ENCODE measurements at regions not wholly inside any gene's neighbourhood (a gene's known extent, or its start where the extent isn't known, plus 50 kb on each side); places are given as distances from the start of the nearest gene placed in this dataset.

GRCh38 chr5:107321906-107322305 lies 348.8 kb downstream of the EFNA5 start:
- TF ChIP-seq GATA2 (CRISPR knock-in tag; IDR thresholded peaks at IDR 0.05): no peak
- TF ChIP-seq TCF12 (IDR thresholded peaks at IDR 0.05): no peak
- no peak for TF ChIP-seq GABPA (IDR thresholded peaks at IDR 0.05; ENCODE audit: low read depth)
- no peak for TF ChIP-seq SMC3 (IDR thresholded peaks at IDR 0.05; ENCODE audit: low read depth, low read length)
- TF ChIP-seq SIN3A (IDR thresholded peaks at IDR 0.05; ENCODE audit: borderline replicate concordance, low read depth, low read length): no peak
- TF ChIP-seq TAF1 (IDR thresholded peaks at IDR 0.05; ENCODE audit: borderline replicate concordance, low read depth, low read length): no peak
- TF ChIP-seq USF1 (IDR thresholded peaks at IDR 0.05; ENCODE audit: borderline replicate concordance, low read depth): no peak
- CTCF ChIA-PET: interaction anchor here (1.1 kb wide), 1 partner anchor 34 kb away, joined by 3 read pairs; no protein-coding TSS in a partner anchor
- H3K27ac ChIP-seq (ENCODE audit: low read depth in 2 of 2, low read length in 1 of 2): no peak overlapping the region

GRCh38 chr5:107320846-107321245 lies 349.9 kb downstream of the EFNA5 start:
- Histone ChIP-seq H2AFZ (ENCODE audit: low read depth) (no peak overlapping the region), H3K4me3 (ENCODE audit: low read depth in 2 of 2, low read length in 1 of 2) (no peak overlapping the region), H3K36me3 (replicated peaks in 1 of 2; ENCODE audit: control insufficient read depth in 1 of 2, insufficient read depth in 2 of 2, low read length in 1 of 2) (no peaks in the 10 kb centered on the region), H3K4me2 (no peak overlapping the region), H3K9me3 (no peaks in the 10 kb centered on the region), H3K79me2 (ENCODE audit: insufficient read depth) (no peaks in the 10 kb centered on the region), H3F3A (replicated peaks; ENCODE audit: insufficient read depth) (no peaks in the 10 kb centered on the region), H3K9me2 (no peaks in the 10 kb centered on the region), H3K9ac (no peak overlapping the region), H3K27me3 (ENCODE audit: insufficient read depth) (no peaks in the 10 kb centered on the region), H3K27ac (ENCODE audit: low read depth in 2 of 2, low read length in 1 of 2) (no peak overlapping the region), H3K4me1 (ENCODE audit: control insufficient read depth in 1 of 2, insufficient read depth in 2 of 2, low read depth in 1 of 2, low read length in 1 of 2) (no peaks in the 10 kb centered on the region; a peak in 1 of 4 replicates), H4K20me1 (ENCODE audit: insufficient read depth) (no peaks in the 10 kb centered on the region)
- WGBS (ENCODE audit: low lambda C conversion rate): 92% methylated on average over 2 of the region's 2 CpGs
- TF ChIP-seq IRF3 (IDR thresholded peaks at IDR 0.05; ENCODE audit: low read depth, low read length): no peak
- TF ChIP-seq FOXJ3 (CRISPR knock-in tag; IDR thresholded peaks at IDR 0.05): no peak
- CTCF ChIA-PET: no interaction called here
- POLR2A ChIA-PET: no interaction called here
- no peak for DNase-seq

More at GRCh38 chr5:107321906-107322305, 348.8 kb downstream of the EFNA5 start:
- H3K79me2 ChIP-seq (ENCODE audit: insufficient read depth): no peaks in the 10 kb centered on the region
- H4K20me1 ChIP-seq (ENCODE audit: insufficient read depth): no peaks in the 10 kb centered on the region
- no peak overlapping the region for H2AFZ ChIP-seq (ENCODE audit: low read depth)
- H3K4me1 ChIP-seq (ENCODE audit: control insufficient read depth in 1 of 2, insufficient read depth in 2 of 2, low read depth in 1 of 2, low read length in 1 of 2): no peaks in the 10 kb centered on the region; a peak in 1 of 4 replicates
- no peaks in the 10 kb centered on the region for H3K9me3 ChIP-seq
- H3K4me2 ChIP-seq: no peak overlapping the region
- no peak for DNase-seq
- H3K4me3 ChIP-seq (ENCODE audit: low read depth in 2 of 2, low read length in 1 of 2): no peak overlapping the region
- no peaks in the 10 kb centered on the region for H3K27me3 ChIP-seq (ENCODE audit: insufficient read depth)
- POLR2A ChIA-PET: no interaction called here
- H3K9me2 ChIP-seq: no peaks in the 10 kb centered on the region
- WGBS (ENCODE audit: low lambda C conversion rate): 86% methylated on average over 1 of the region's 1 CpG
- no peak overlapping the region for H3K9ac ChIP-seq
- H3F3A ChIP-seq (replicated peaks; ENCODE audit: insufficient read depth): no peaks in the 10 kb centered on the region
- H3K36me3 ChIP-seq (replicated peaks in 1 of 2; ENCODE audit: control insufficient read depth in 1 of 2, insufficient read depth in 2 of 2, low read length in 1 of 2): no peaks in the 10 kb centered on the region

- Histone ChIP-seq H3K27ac (ENCODE audit: low read depth in 2 of 2, low read length in 1 of 2) (no peak overlapping the region), H3K79me2 (ENCODE audit: insufficient read depth) (no peaks in the 10 kb centered on the region), H3K27me3 (ENCODE audit: insufficient read depth) (no peaks in the 10 kb centered on the region), H3K4me1 (ENCODE audit: control insufficient read depth in 1 of 2, insufficient read depth in 2 of 2, low read depth in 1 of 2, low read length in 1 of 2) (no peaks in the 10 kb centered on the region; a peak in 1 of 4 replicates), H3K9me3 (no peaks in the 10 kb centered on the region), H3F3A (replicated peaks; ENCODE audit: insufficient read depth) (no peaks in the 10 kb centered on the region), H3K36me3 (replicated peaks in 1 of 2; ENCODE audit: control insufficient read depth in 1 of 2, insufficient read depth in 2 of 2, low read length in 1 of 2) (no peaks in the 10 kb centered on the region), H3K9me2 (no peaks in the 10 kb centered on the region), H3K4me2 (no peak overlapping the region), H4K20me1 (ENCODE audit: insufficient read depth) (no peaks in the 10 kb centered on the region), H3K4me3 (ENCODE audit: low read depth in 2 of 2, low read length in 1 of 2) (no peak overlapping the region), H2AFZ (ENCODE audit: low read depth) (no peak overlapping the region), H3K9ac (no peak overlapping the region)
- ChIA-PET POLR2A (no interaction called here), CTCF (no interaction called here)
- 88% methylated on average over 2 of the region's 2 CpGs for WGBS (ENCODE audit: low lambda C conversion rate)
- DNase-seq: no peak
- TF ChIP-seq ZBTB33 (IDR thresholded peaks at IDR 0.05; ENCODE audit: borderline replicate concordance, low read depth) (no peak), POLR2AphosphoS5 (IDR thresholded peaks at IDR 0.05; ENCODE audit: low read depth, low read length) (no peak), USF1 (IDR thresholded peaks at IDR 0.05; ENCODE audit: borderline replicate concordance, low read depth) (no peak), CHD2 (IDR thresholded peaks at IDR 0.05; ENCODE audit: low read length, partially characterized antibody) (no peak), USF2 (IDR thresholded peaks at IDR 0.05; ENCODE audit: borderline replicate concordance, low read depth, low read length) (no peak), EP300 (IDR thresholded peaks at IDR 0.05; ENCODE audit: borderline replicate concordance in 1 of 2, low read depth in 1 of 2, low read length in 1 of 2) (no peak), RCOR1 (IDR thresholded peaks at IDR 0.05; ENCODE audit: low read length) (no peak), FOXM1 (IDR thresholded peaks at IDR 0.05; ENCODE audit: low read depth) (no peak), GABPA (IDR thresholded peaks at IDR 0.05; ENCODE audit: low read depth) (no peak)
These were observed 350.4 kb downstream of the EFNA5 start for GRCh38 chr5:107320376-107320775.
